H1 (cell line): ENCODE measurements at regions not wholly inside any gene's neighbourhood (a gene's known extent, or its start where the extent isn't known, plus 50 kb on each side); places are given as distances from the start of the nearest gene placed in this dataset.
"Not testable (repeated sequence)": the region's sequence is repeated elsewhere in the genome, so short reads cannot be mapped to it uniquely, and the experiment has no call there.

Experiments
- CTCF ChIA-PET: fragments of 300-600 bp; sonication (Branson Sonifier 250); formaldehyde crosslinking; loops from one replicate; lab custom pipeline; 2021; ENCODE audit not compliant: partially characterized antibody; lab: Charles Lee
- POLR2A ChIA-PET: fragments of 300-600 bp; sonication (Branson Sonifier 250); formaldehyde crosslinking; loops from one replicate; lab custom pipeline; 2021; ENCODE audit warnings: inconsistent platforms; ENCODE audit not compliant: partially characterized antibody; lab: Charles Lee
- DNase-seq, 2 experiments: peaks; one replicate each; pipeline versions ENCODE4 v3.0.0 to v3.0.0-alpha.2; 2010 to 2022; ENCODE audit warnings: low spot score in 2 of 2, low read depth in 1 of 2, mixed read lengths in 1 of 2
- FAIRE-seq: peaks from 2 replicates; lab custom pipeline; 2011; peaks lifted over from hg19 to GRCh38; lab: Jason Lieb, UNC
- H2AFZ ChIP-seq: 2 replicates; pipeline ENCODE4 v1.8.1; 2012; ENCODE audit warnings: low read length, inconsistent platforms
- H2AK5ac ChIP-seq: 2 replicates; pipeline ENCODE4 v1.6.1; 2013; ENCODE audit warnings: low read depth, low read length
- H2BK120ac ChIP-seq: replicated peaks from 2 replicates; pipeline ENCODE3; 2013; ENCODE audit warnings: low read depth, low read length, inconsistent platforms
- H2BK12ac ChIP-seq: 2 replicates; pipeline ENCODE4 v1.6.1; 2013; ENCODE audit warnings: low read depth, low read length
- H2BK15ac ChIP-seq: 2 replicates; pipeline ENCODE4 v1.6.1; 2013; ENCODE audit warnings: low read length
- H2BK20ac ChIP-seq: 2 replicates; pipeline ENCODE4 v1.6.1; 2013; ENCODE audit warnings: low read length
- H2BK5ac ChIP-seq: 2 replicates; pipeline ENCODE4 v1.6.1; 2013; ENCODE audit warnings: low read depth, low read length
- H3K14ac ChIP-seq: 2 replicates; pipeline ENCODE4 v1.6.1; 2013; ENCODE audit warnings: inconsistent platforms; ENCODE audit not compliant: insufficient read length
- H3K18ac ChIP-seq: 2 replicates; pipeline ENCODE4 v1.6.1; 2013; ENCODE audit warnings: low read length; ENCODE audit errors: extremely low read depth
- H3K23ac ChIP-seq: 2 replicates; pipeline ENCODE4 v1.6.1; 2013; ENCODE audit warnings: inconsistent platforms; ENCODE audit not compliant: insufficient read length
- H3K23me2 ChIP-seq: 2 replicates; pipeline ENCODE4 v1.6.1; 2013; ENCODE audit warnings: low read depth, low read length
- H3K27ac ChIP-seq: 2 replicates; pipeline ENCODE4 v1.6.1; 2011; ENCODE audit warnings: low read depth, low read length, inconsistent platforms
- H3K27me3 ChIP-seq, 4 experiments: replicated peaks in 1 of 4; 1 replicate in 1 of 4; 2 replicates in 3 of 4; pipeline versions ENCODE4 v1.6.1 to v1.8.1; 2011 to 2013; ENCODE audit warnings: low read length in 3 of 4, mild to moderate bottlenecking in 3 of 4, inconsistent platforms in 2 of 4, mixed read lengths in 2 of 4, moderate library complexity in 1 of 4; ENCODE audit not compliant: control insufficient read depth in 3 of 4, insufficient read depth in 3 of 4; ENCODE audit errors: extremely low read depth in 1 of 4
- H3K36me3 ChIP-seq, 4 experiments: 2 replicates each; pipeline versions ENCODE4 v1.6.1 to v1.8.1; 2011 to 2013; ENCODE audit warnings: mild to moderate bottlenecking in 4 of 4, low read length in 3 of 4, moderate library complexity in 2 of 4, control low read depth in 1 of 4, inconsistent platforms in 1 of 4; ENCODE audit not compliant: insufficient read depth in 4 of 4, control insufficient read depth in 2 of 4
- H3K4ac ChIP-seq: replicated peaks from 2 replicates; pipeline ENCODE3; 2013; ENCODE audit warnings: low read length, low read depth, mixed read lengths, inconsistent platforms; ENCODE audit not compliant: insufficient read length
- H3K4me1 ChIP-seq, 4 experiments: replicated peaks in 1 of 4; 1 replicate in 1 of 4; 2 replicates in 3 of 4; pipeline versions ENCODE4 v1.6.1 to v1.8.1; 2011 to 2013; ENCODE audit warnings: low read length in 3 of 4, inconsistent platforms in 2 of 4, mixed read lengths in 1 of 4; ENCODE audit not compliant: insufficient read depth in 4 of 4, control insufficient read depth in 3 of 4
- H3K4me2 ChIP-seq, 2 experiments: 2 replicates each; pipeline versions ENCODE4 v1.6.1 to v1.8.1; 2011 to 2013; ENCODE audit warnings: low read depth in 2 of 2, low read length in 2 of 2, control low read depth in 1 of 2, inconsistent platforms in 1 of 2, mild to moderate bottlenecking in 1 of 2; ENCODE audit not compliant: insufficient read depth in 1 of 2
- H3K4me3 ChIP-seq, 4 experiments: fragments of 200-600, 300-600 bp in 1 of 4; sonication (generic), shearing (Covaris generic), sonication (Bioruptor Twin) in 1 of 4; 2 replicates each; pipeline versions ENCODE4 v1.5.1 to v1.8.1; 2011 to 2016; ENCODE audit warnings: low read length in 4 of 4, low read depth in 3 of 4, control low read depth in 2 of 4, inconsistent platforms in 2 of 4, mild to moderate bottlenecking in 2 of 4, mixed read lengths in 1 of 4, moderate library complexity in 1 of 4; ENCODE audit not compliant: insufficient read depth in 2 of 4; ENCODE audit errors: extremely low read depth in 1 of 4
- H3K56ac ChIP-seq: replicated peaks from 2 replicates; pipeline ENCODE3; 2013; ENCODE audit warnings: low read depth, mild to moderate bottlenecking, mixed read lengths, low read length, inconsistent platforms; ENCODE audit not compliant: insufficient read length
- H3K79me1 ChIP-seq: 2 replicates; pipeline ENCODE4 v1.6.1; 2013; ENCODE audit warnings: low read depth, low read length, control low read depth
- H3K79me2 ChIP-seq, 2 experiments: 2 replicates each; pipeline versions ENCODE4 v1.6.1 to v1.8.1; 2012 to 2013; ENCODE audit warnings: low read length in 2 of 2, mild to moderate bottlenecking in 2 of 2, inconsistent platforms in 1 of 2; ENCODE audit not compliant: insufficient read depth in 2 of 2, control insufficient read depth in 1 of 2
- H3K9ac ChIP-seq, 4 experiments: replicated peaks in 1 of 4; 1 replicate in 1 of 4; 2 replicates in 3 of 4; pipeline versions ENCODE4 v1.6.1 to v1.8.1; 2011 to 2013; ENCODE audit warnings: low read depth in 3 of 4, low read length in 3 of 4, control low read depth in 2 of 4, mild to moderate bottlenecking in 2 of 4, moderate library complexity in 2 of 4, inconsistent platforms in 1 of 4; ENCODE audit errors: extremely low read depth in 1 of 4
- H3K9me3 ChIP-seq, 2 experiments: 2 replicates each; pipeline versions ENCODE4 v1.6.1 to v1.8.1; 2012 to 2013; ENCODE audit warnings: mild to moderate bottlenecking in 2 of 2, moderate library complexity in 2 of 2, control low read depth in 1 of 2, inconsistent platforms in 1 of 2, low read depth in 1 of 2, low read length in 1 of 2, mixed read lengths in 1 of 2; ENCODE audit not compliant: insufficient read depth in 2 of 2
- H4K20me1 ChIP-seq, 2 experiments: replicated peaks in 1 of 2; 2 replicates each; pipeline versions ENCODE3 to v1.8.1; 2011 to 2013; ENCODE audit warnings: inconsistent platforms in 2 of 2, low read length in 2 of 2, mild to moderate bottlenecking in 1 of 2; ENCODE audit not compliant: insufficient read depth in 2 of 2, control insufficient read depth in 1 of 2
- H4K5ac ChIP-seq: 2 replicates; pipeline ENCODE4 v1.6.1; 2013; ENCODE audit warnings: low read length, low read depth, mixed read lengths, inconsistent platforms; ENCODE audit not compliant: insufficient read length
- H4K8ac ChIP-seq: 2 replicates; pipeline ENCODE4 v1.8.0; 2013; ENCODE audit warnings: mild to moderate bottlenecking, moderate library complexity, low read length, inconsistent platforms; ENCODE audit not compliant: insufficient read depth; ENCODE audit errors: extremely low read depth
- H4K91ac ChIP-seq: replicated peaks from 2 replicates; pipeline ENCODE3; 2013; ENCODE audit warnings: low read length, mixed read lengths, inconsistent platforms; ENCODE audit not compliant: insufficient read length
- WGBS, 2 experiments: shearing (Covaris generic) in 1 of 2; methylation state at CpG; one replicate each; pipeline versions ENCODE4 v1.1.6 to v1.1.7; 2013 to 2015; ENCODE audit warnings: low lambda C conversion rate in 2 of 2, mixed read lengths in 2 of 2, inconsistent platforms in 1 of 2, low coverage in 1 of 2, missing lambda C conversion rate in 1 of 2; ENCODE audit not compliant: insufficient replicate concordance in 2 of 2, insufficient coverage in 1 of 2, insufficient read length in 1 of 2; ENCODE audit errors: extremely low coverage in 1 of 2, missing lambda C conversion rate in 1 of 2; 5-methylcytosine and 5-hydroxymethylcytosine counted together

GRCh38 chr4:3997386-3997785 is 229.3 kb downstream of the OTOP1 start:
- H3K27ac ChIP-seq, H3K23ac ChIP-seq, H3K79me2 ChIP-seq, H4K20me1 ChIP-seq, FAIRE-seq, H3K27me3 ChIP-seq, H3K9me3 ChIP-seq, H2BK15ac ChIP-seq, H2BK12ac ChIP-seq, H2AK5ac ChIP-seq, H3K79me1 ChIP-seq, H2BK120ac ChIP-seq, H3K56ac ChIP-seq, H3K18ac ChIP-seq, H4K91ac ChIP-seq, H3K4me1 ChIP-seq, H4K5ac ChIP-seq, H3K9ac ChIP-seq, POLR2A ChIA-PET, CTCF ChIA-PET, H3K4me3 ChIP-seq, H2BK5ac ChIP-seq, H2AFZ ChIP-seq, H4K8ac ChIP-seq, H3K4ac ChIP-seq, H2BK20ac ChIP-seq, H3K36me3 ChIP-seq, H3K14ac ChIP-seq, H3K23me2 ChIP-seq, DNase-seq, H3K4me2 ChIP-seq: not testable (repeated sequence)
- WGBS, 2 experiments, result 84% methylated on average over 1 of the region's 1 CpG; no CpG with 5 or more reads in 1 of the 2 experiments

- H3K4ac ChIP-seq, H4K5ac ChIP-seq, H4K91ac ChIP-seq, POLR2A ChIA-PET, H2BK15ac ChIP-seq, H3K9me3 ChIP-seq, H3K23ac ChIP-seq, H3K27ac ChIP-seq, H4K20me1 ChIP-seq, FAIRE-seq, H3K27me3 ChIP-seq, H3K56ac ChIP-seq, H3K4me2 ChIP-seq, H3K14ac ChIP-seq, H3K23me2 ChIP-seq, H2AK5ac ChIP-seq, H2BK5ac ChIP-seq, H3K36me3 ChIP-seq, H3K79me1 ChIP-seq, CTCF ChIA-PET, H3K4me3 ChIP-seq, H2BK120ac ChIP-seq, H4K8ac ChIP-seq, H3K18ac ChIP-seq, H2BK12ac ChIP-seq, DNase-seq, H2BK20ac ChIP-seq, H3K4me1 ChIP-seq, H3K9ac ChIP-seq, H2AFZ ChIP-seq, H3K79me2 ChIP-seq: not testable (repeated sequence)
- 83% methylated on average over 5 of the region's 5 CpGs; no CpG with 5 or more reads in 1 of the 2 experiments for WGBS, 2 experiments
These were observed 222.7 kb downstream of the OTOP1 start for GRCh38 chr4:4004036-4004435.
